ENCODE measurements at regions not wholly inside any gene's neighbourhood (a gene's known extent, or its start where the extent isn't known, plus 50 kb on each side); places are given as distances from the start of the nearest gene placed in this dataset.

DNA sequence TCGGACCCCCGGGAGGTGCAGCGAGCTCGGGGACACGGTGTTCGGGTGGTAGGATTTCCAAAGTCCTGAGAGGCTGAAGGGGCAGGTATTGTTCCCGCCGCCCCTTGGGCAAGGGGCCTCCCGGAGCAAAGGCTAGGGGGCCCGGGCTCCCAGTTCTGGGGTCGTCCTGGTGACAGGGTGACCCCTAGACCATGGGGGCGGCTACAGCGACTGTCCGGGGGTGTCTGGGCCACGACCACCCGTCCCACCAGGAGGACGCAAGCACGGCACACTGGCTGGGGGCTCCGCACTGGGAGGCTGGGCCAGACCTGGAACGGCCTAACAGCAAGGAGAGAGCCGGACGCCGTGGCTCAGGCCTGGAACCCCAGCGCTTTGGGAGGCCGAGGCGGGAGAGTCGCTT, 55.6 kb downstream of the PRR18 start:
- TF ChIP-seq, protein P1, sequence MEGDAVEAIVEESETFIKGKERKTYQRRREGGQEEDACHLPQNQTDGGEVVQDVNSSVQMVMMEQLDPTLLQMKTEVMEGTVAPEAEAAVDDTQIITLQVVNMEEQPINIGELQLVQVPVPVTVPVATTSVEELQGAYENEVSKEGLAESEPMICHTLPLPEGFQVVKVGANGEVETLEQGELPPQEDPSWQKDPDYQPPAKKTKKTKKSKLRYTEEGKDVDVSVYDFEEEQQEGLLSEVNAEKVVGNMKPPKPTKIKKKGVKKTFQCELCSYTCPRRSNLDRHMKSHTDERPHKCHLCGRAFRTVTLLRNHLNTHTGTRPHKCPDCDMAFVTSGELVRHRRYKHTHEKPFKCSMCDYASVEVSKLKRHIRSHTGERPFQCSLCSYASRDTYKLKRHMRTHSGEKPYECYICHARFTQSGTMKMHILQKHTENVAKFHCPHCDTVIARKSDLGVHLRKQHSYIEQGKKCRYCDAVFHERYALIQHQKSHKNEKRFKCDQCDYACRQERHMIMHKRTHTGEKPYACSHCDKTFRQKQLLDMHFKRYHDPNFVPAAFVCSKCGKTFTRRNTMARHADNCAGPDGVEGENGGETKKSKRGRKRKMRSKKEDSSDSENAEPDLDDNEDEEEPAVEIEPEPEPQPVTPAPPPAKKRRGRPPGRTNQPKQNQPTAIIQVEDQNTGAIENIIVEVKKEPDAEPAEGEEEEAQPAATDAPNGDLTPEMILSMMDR (conservative IDR thresholded peaks at IDR 0.05; ENCODE audit: low read depth in 2 of 2): no peak
- no peak for TF ChIP-seq EZH2 (IDR thresholded peaks at IDR 0.05; ENCODE audit: low read depth, unreplicated experiment)
- TF ChIP-seq EZH2phosphoT487 (IDR thresholded peaks at IDR 0.05; ENCODE audit: unreplicated experiment): no peak
- TF ChIP-seq, protein P2, sequence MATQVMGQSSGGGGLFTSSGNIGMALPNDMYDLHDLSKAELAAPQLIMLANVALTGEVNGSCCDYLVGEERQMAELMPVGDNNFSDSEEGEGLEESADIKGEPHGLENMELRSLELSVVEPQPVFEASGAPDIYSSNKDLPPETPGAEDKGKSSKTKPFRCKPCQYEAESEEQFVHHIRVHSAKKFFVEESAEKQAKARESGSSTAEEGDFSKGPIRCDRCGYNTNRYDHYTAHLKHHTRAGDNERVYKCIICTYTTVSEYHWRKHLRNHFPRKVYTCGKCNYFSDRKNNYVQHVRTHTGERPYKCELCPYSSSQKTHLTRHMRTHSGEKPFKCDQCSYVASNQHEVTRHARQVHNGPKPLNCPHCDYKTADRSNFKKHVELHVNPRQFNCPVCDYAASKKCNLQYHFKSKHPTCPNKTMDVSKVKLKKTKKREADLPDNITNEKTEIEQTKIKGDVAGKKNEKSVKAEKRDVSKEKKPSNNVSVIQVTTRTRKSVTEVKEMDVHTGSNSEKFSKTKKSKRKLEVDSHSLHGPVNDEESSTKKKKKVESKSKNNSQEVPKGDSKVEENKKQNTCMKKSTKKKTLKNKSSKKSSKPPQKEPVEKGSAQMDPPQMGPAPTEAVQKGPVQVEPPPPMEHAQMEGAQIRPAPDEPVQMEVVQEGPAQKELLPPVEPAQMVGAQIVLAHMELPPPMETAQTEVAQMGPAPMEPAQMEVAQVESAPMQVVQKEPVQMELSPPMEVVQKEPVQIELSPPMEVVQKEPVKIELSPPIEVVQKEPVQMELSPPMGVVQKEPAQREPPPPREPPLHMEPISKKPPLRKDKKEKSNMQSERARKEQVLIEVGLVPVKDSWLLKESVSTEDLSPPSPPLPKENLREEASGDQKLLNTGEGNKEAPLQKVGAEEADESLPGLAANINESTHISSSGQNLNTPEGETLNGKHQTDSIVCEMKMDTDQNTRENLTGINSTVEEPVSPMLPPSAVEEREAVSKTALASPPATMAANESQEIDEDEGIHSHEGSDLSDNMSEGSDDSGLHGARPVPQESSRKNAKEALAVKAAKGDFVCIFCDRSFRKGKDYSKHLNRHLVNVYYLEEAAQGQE (IDR thresholded peaks at IDR 0.05; ENCODE audit: unreplicated experiment): no peak
- TF ChIP-seq CREB1 (CRISPR knock-in tag; IDR thresholded peaks at IDR 0.05; ENCODE audit: low read depth): no peak
- TF ChIP-seq POLR2AphosphoS5 (IDR thresholded peaks at IDR 0.05; ENCODE audit: low read depth): no peak

Measured in GM23338 (cell line).